ENCODE measurements at regions not wholly inside any gene's neighbourhood (a gene's known extent, or its start where the extent isn't known, plus 50 kb on each side); places are given as distances from the start of the nearest gene placed in this dataset.
"Not testable (repeated sequence)": the region's sequence is repeated elsewhere in the genome, so short reads cannot be mapped to it uniquely, and the experiment has no call there.

GRCh38 chr4:177185151-177185550 is 124.5 kb upstream of the NEIL3 start:
- DNase-seq (ENCODE audit: low spot score): no peak

- DNase-seq (ENCODE audit: low spot score): no peak
These were observed 124.1 kb upstream of the NEIL3 start for GRCh38 chr4:177185579-177185978.

GRCh38 chr4:177187371-177187770 is 122.3 kb upstream of the NEIL3 start:
- no peak for DNase-seq (ENCODE audit: low spot score)

GRCh38 chr4:177190995-177191580 is 118.6 kb upstream of the NEIL3 start:
- peak; percentile 6 for DNase-seq (ENCODE audit: low spot score)

- no peak for DNase-seq (ENCODE audit: low spot score)
These were observed 118.1 kb upstream of the NEIL3 start for GRCh38 chr4:177191586-177191985.

- no peak for DNase-seq (ENCODE audit: low spot score)
These were observed 117.7 kb upstream of the NEIL3 start for GRCh38 chr4:177191991-177192390.

GRCh38 chr4:177193024-177193715 is 116.5 kb upstream of the NEIL3 start:
- not testable (repeated sequence) for DNase-seq (ENCODE audit: low spot score)

GRCh38 chr4:177194906-177195305 is 114.8 kb upstream of the NEIL3 start:
- no peak for DNase-seq (ENCODE audit: low spot score)

GRCh38 chr4:177196615-177197014 is 113.1 kb upstream of the NEIL3 start:
- no peak for DNase-seq (ENCODE audit: low spot score)

GRCh38 chr4:177201614-177202013 is 108.1 kb upstream of the NEIL3 start:
- no peak for DNase-seq (ENCODE audit: low spot score)

GRCh38 chr4:177204126-177204525 is 105.5 kb upstream of the NEIL3 start:
- DNase-seq (ENCODE audit: low spot score): no peak

GRCh38 chr4:177214935-177215334 is 94.7 kb upstream of the NEIL3 start:
- DNase-seq (ENCODE audit: low spot score): no peak

GRCh38 chr4:177220376-177220775 is 89.3 kb upstream of the NEIL3 start:
- peak; percentile 5 for DNase-seq (ENCODE audit: low spot score)

GRCh38 chr4:177222781-177223180 is 86.9 kb upstream of the NEIL3 start:
- no peak for DNase-seq (ENCODE audit: low spot score)

- DNase-seq (ENCODE audit: low spot score): no peak
These were observed 84.1 kb upstream of the NEIL3 start for GRCh38 chr4:177225605-177226004.

GRCh38 chr4:177227636-177228035 is 82.0 kb upstream of the NEIL3 start:
- DNase-seq (ENCODE audit: low spot score): no peak

GRCh38 chr4:177228599-177228998 is 81.1 kb upstream of the NEIL3 start:
- DNase-seq (ENCODE audit: low spot score): no peak

- DNase-seq (ENCODE audit: low spot score): peak; percentile 11
These were observed 80.3 kb upstream of the NEIL3 start for GRCh38 chr4:177229331-177229730.

GRCh38 chr4:177232473-177232872 is 77.2 kb upstream of the NEIL3 start:
- no peak for DNase-seq (ENCODE audit: low spot score)

- no peak for DNase-seq (ENCODE audit: low spot score)
These were observed 74.6 kb upstream of the NEIL3 start for GRCh38 chr4:177235026-177235425.

GRCh38 chr4:177236886-177237285 is 72.8 kb upstream of the NEIL3 start:
- no peak for DNase-seq (ENCODE audit: low spot score)

GRCh38 chr4:177237291-177237690 is 72.4 kb upstream of the NEIL3 start:
- no peak for DNase-seq (ENCODE audit: low spot score)

GRCh38 chr4:177239477-177239876 is 70.2 kb upstream of the NEIL3 start:
- no peak for DNase-seq (ENCODE audit: low spot score)

GRCh38 chr4:177239878-177240277 is 69.8 kb upstream of the NEIL3 start:
- no peak for DNase-seq (ENCODE audit: low spot score)

Measured in H4 (cell line).